ENCODE measurements at regions not wholly inside any gene's neighbourhood (a gene's known extent, or its start where the extent isn't known, plus 50 kb on each side); places are given as distances from the start of the nearest gene placed in this dataset.

- no peak overlapping the region for H3K9ac ChIP-seq (ENCODE audit: insufficient read depth, low read depth, low read length)
- no peak overlapping the region for H3K27ac ChIP-seq (ENCODE audit: extremely low read length, insufficient read depth, low read length)
- in situ Hi-C loops (cut with HindIII; ENCODE audit: extremely low pct_ligation_motif_present, low pct_unique_long_range_greater_than_20kb) = no loop called here
- 15% methylated on average over 5 of the region's 7 CpGs for WGBS (ENCODE audit: low lambda C conversion rate)
- no peak for ATAC-seq
- ChIA-PET POLR2A (no interaction called here), CTCF (ENCODE audit: low intra/inter-chr PET ratio, low total read pairs) (no interaction called here)
- no peaks in the 10 kb centered on the region for H4K20me1 ChIP-seq (ENCODE audit: insufficient read depth, low read length)
- no peak overlapping the region for H2AFZ ChIP-seq (ENCODE audit: low read length)
- peaks cover 0 to 37% of the 10 kb centered on the region in 2 experiments; a peak in 2 of 5 replicates for H3K27me3 ChIP-seq (ENCODE audit: control insufficient read depth in 1 of 2, insufficient read depth in 2 of 2, low read length in 2 of 2)
- H3K36me3 ChIP-seq (replicated peaks in 1 of 2; ENCODE audit: control insufficient read depth in 1 of 2, insufficient read depth in 2 of 2, low read length in 2 of 2) = no peaks in the 10 kb centered on the region
- H3K4me1 ChIP-seq (ENCODE audit: insufficient read depth, low read length) = no peaks in the 10 kb centered on the region
- H3K4me3 ChIP-seq (replicated peaks in 1 of 3; ENCODE audit: insufficient read depth in 1 of 3, low read depth in 2 of 3, low read length in 3 of 3) = no peak overlapping the region
- intact Hi-C loops (cut with micrococcal nuclease; ENCODE audit: unreplicated experiment) = no loop called here
- TF ChIP-seq RBAK (CRISPR knock-in tag; IDR thresholded peaks at IDR 0.05) (peak; percentile 64; the same call in 1 of the 2 replicates), DZIP1 (CRISPR knock-in tag; IDR thresholded peaks at IDR 0.05) (no peak)
- BruUV-seq (replicated peaks) = no TSS peak
- no peak overlapping the region for H3K4me2 ChIP-seq (ENCODE audit: low read depth, low read length)
- no peak for FAIRE-seq
- no peak for DNase-seq (ENCODE audit: low spot score)
- no peaks in the 10 kb centered on the region for H3K79me2 ChIP-seq (ENCODE audit: insufficient read depth, low read length)
- no peaks in the 10 kb centered on the region for H3K9me3 ChIP-seq (ENCODE audit: low read length)
These were observed 145.6 kb upstream of the RFLNA start for GRCh38 chr12:124149287-124149686.

GRCh38 chr12:124150168-124150567 is 144.7 kb upstream of the RFLNA start:
- intact Hi-C loops (cut with micrococcal nuclease; ENCODE audit: unreplicated experiment) = no loop called here
- POLR2A ChIA-PET = no interaction called here
- no peak for ATAC-seq
- CTCF ChIA-PET (ENCODE audit: low intra/inter-chr PET ratio, low total read pairs) = no interaction called here
- H3K9me3 ChIP-seq (ENCODE audit: low read length) = no peaks in the 10 kb centered on the region
- no peaks in the 10 kb centered on the region for H4K20me1 ChIP-seq (ENCODE audit: insufficient read depth, low read length)
- no peak overlapping the region for H3K9ac ChIP-seq (ENCODE audit: insufficient read depth, low read depth, low read length)
- DNase-seq (ENCODE audit: low spot score) = no peak
- no TSS peak for BruUV-seq (replicated peaks)
- H3K36me3 ChIP-seq (replicated peaks in 1 of 2; ENCODE audit: control insufficient read depth in 1 of 2, insufficient read depth in 2 of 2, low read length in 2 of 2) = no peaks in the 10 kb centered on the region
- peaks cover 0 to 30% of the 10 kb centered on the region in 2 experiments; a peak in 2 of 5 replicates for H3K27me3 ChIP-seq (ENCODE audit: control insufficient read depth in 1 of 2, insufficient read depth in 2 of 2, low read length in 2 of 2)
- no peaks in the 10 kb centered on the region for H3K79me2 ChIP-seq (ENCODE audit: insufficient read depth, low read length)
- WGBS (ENCODE audit: low lambda C conversion rate) = 57% methylated on average over 5 of the region's 5 CpGs
- in situ Hi-C loops (cut with HindIII; ENCODE audit: extremely low pct_ligation_motif_present, low pct_unique_long_range_greater_than_20kb) = no loop called here
- H2AFZ ChIP-seq (ENCODE audit: low read length) = no peak overlapping the region
- no peak overlapping the region for H3K4me2 ChIP-seq (ENCODE audit: low read depth, low read length)
- no peaks in the 10 kb centered on the region for H3K4me1 ChIP-seq (ENCODE audit: insufficient read depth, low read length)
- no peak overlapping the region for H3K27ac ChIP-seq (ENCODE audit: extremely low read length, insufficient read depth, low read length)
- H3K4me3 ChIP-seq (replicated peaks in 1 of 3; ENCODE audit: insufficient read depth in 1 of 3, low read depth in 2 of 3, low read length in 3 of 3) = no peak overlapping the region
- FAIRE-seq = no peak
- TF ChIP-seq MZF1 (CRISPR knock-in tag; IDR thresholded peaks at IDR 0.05; ENCODE audit: borderline replicate concordance) = no peak
- no peak for TF ChIP-seq ZNF260 (CRISPR knock-in tag; IDR thresholded peaks at IDR 0.05; ENCODE audit: borderline replicate concordance, low read depth)
- no peak for TF ChIP-seq KLF15 (CRISPR knock-in tag; IDR thresholded peaks at IDR 0.05; ENCODE audit: borderline replicate concordance)
- TF ChIP-seq KDM5A (IDR thresholded peaks at IDR 0.05; ENCODE audit: borderline replicate concordance, low read length) = no peak
- TF ChIP-seq, protein P1, sequence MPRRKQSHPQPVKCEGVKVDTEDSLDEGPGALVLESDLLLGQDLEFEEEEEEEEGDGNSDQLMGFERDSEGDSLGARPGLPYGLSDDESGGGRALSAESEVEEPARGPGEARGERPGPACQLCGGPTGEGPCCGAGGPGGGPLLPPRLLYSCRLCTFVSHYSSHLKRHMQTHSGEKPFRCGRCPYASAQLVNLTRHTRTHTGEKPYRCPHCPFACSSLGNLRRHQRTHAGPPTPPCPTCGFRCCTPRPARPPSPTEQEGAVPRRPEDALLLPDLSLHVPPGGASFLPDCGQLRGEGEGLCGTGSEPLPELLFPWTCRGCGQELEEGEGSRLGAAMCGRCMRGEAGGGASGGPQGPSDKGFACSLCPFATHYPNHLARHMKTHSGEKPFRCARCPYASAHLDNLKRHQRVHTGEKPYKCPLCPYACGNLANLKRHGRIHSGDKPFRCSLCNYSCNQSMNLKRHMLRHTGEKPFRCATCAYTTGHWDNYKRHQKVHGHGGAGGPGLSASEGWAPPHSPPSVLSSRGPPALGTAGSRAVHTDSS (CRISPR knock-in tag; conservative IDR thresholded peaks at IDR 0.05) = no peak
